ENCODE measurements at regions not wholly inside any gene's neighbourhood (a gene's known extent, or its start where the extent isn't known, plus 50 kb on each side); places are given as distances from the start of the nearest gene placed in this dataset.

GRCh38 chr5:73264631-73265030 is 91.6 kb downstream of the TMEM174 start:
- FAIRE-seq = no peak
- no peak for TF ChIP-seq GATA2 (IDR thresholded peaks at IDR 0.05; ENCODE audit: insufficient read depth, insufficient read length, low read depth, low read length)
- no peak for TF ChIP-seq POLR2AphosphoS5 (IDR thresholded peaks at IDR 0.05; ENCODE audit: insufficient read depth, low read depth, low read length)
- TF ChIP-seq MAX (IDR thresholded peaks at IDR 0.05; ENCODE audit: insufficient read depth, insufficient read length) = no peak
- no peak for TF ChIP-seq EZH2 (IDR thresholded peaks at IDR 0.05; ENCODE audit: borderline replicate concordance, low read depth, low read length, severe bottlenecking)
- TF ChIP-seq FOS (IDR thresholded peaks at IDR 0.05; ENCODE audit: borderline replicate concordance, insufficient read depth, low read length) = no peak
- no peak for TF ChIP-seq MYC (IDR thresholded peaks at IDR 0.05; ENCODE audit: low read depth, low read length)
- ChIA-PET POLR2A (no interaction called here), CTCF (interaction anchor here (1.2 to 2.6 kb wide), 4 partner anchors 10 to 46 kb away, joined by 3 to 8 read pairs (median 4); no protein-coding TSS in a partner anchor)
- Histone ChIP-seq H3K9me1 (replicated peaks; ENCODE audit: control insufficient read depth, extremely low read depth, insufficient read depth, low read length) (no peaks in the 10 kb centered on the region), H4K20me1 (replicated peaks; ENCODE audit: control insufficient read depth, extremely low read depth, insufficient read depth, low read length) (no peaks in the 10 kb centered on the region), H3K9me3 (replicated peaks; ENCODE audit: control insufficient read depth, insufficient read depth, low read length) (no peaks in the 10 kb centered on the region), H3K4me3 (replicated peaks in 1 of 3; ENCODE audit: insufficient read depth in 1 of 3, low read depth in 1 of 3, low read length in 3 of 3) (no peak overlapping the region), H3K27ac (ENCODE audit: insufficient read depth, low read depth, low read length) (no peak overlapping the region), H2AFZ (ENCODE audit: low read depth, low read length) (no peak overlapping the region), H3K36me3 (ENCODE audit: control insufficient read depth in 2 of 2, extremely low read depth in 1 of 2, insufficient read depth in 2 of 2, low read length in 2 of 2) (no peaks in the 10 kb centered on the region), H3K79me2 (ENCODE audit: control insufficient read depth, insufficient read depth, low read length) (no peaks in the 10 kb centered on the region), H3K4me2 (ENCODE audit: insufficient read depth, low read length) (no peak overlapping the region), H3K4me1 (ENCODE audit: control insufficient read depth, extremely low read depth, insufficient read depth, low read length) (no peaks in the 10 kb centered on the region), H3K27me3 (ENCODE audit: control insufficient read depth in 2 of 2, insufficient read depth in 2 of 2, low read length in 2 of 2) (peaks cover 76 to 84% of the 10 kb centered on the region in 2 experiments), H3K9ac (replicated peaks; ENCODE audit: extremely low read depth, insufficient read depth, low read length) (no peak overlapping the region)
- no peak for DNase-seq (ENCODE audit: low read depth, low spot score)
- no TSS peak for BruUV-seq (replicated peaks)
- intact Hi-C loops (cut with micrococcal nuclease) = no loop called here
- dilution Hi-C loops (cut with MboI; ENCODE audit: extremely low pct_ligation_motif_present, low sequenced_read_pairs) = no loop called here

GRCh38 chr5:73263001-73263710 is 90.2 kb downstream of the TMEM174 start:
- dilution Hi-C loops (cut with MboI; ENCODE audit: extremely low pct_ligation_motif_present, low sequenced_read_pairs) = no loop called here
- H3K79me2 ChIP-seq (ENCODE audit: control insufficient read depth, insufficient read depth, low read length) = no peaks in the 10 kb centered on the region
- no peaks in the 10 kb centered on the region for H3K9me3 ChIP-seq (replicated peaks; ENCODE audit: control insufficient read depth, insufficient read depth, low read length)
- H3K4me1 ChIP-seq (ENCODE audit: control insufficient read depth, extremely low read depth, insufficient read depth, low read length) = no peaks in the 10 kb centered on the region
- no peaks in the 10 kb centered on the region for H3K9me1 ChIP-seq (replicated peaks; ENCODE audit: control insufficient read depth, extremely low read depth, insufficient read depth, low read length)
- DNase-seq (ENCODE audit: low read depth, low spot score) (no peak), FAIRE-seq (no peak)
- no peak overlapping the region for H3K4me3 ChIP-seq (replicated peaks in 1 of 3; ENCODE audit: insufficient read depth in 1 of 3, low read depth in 1 of 3, low read length in 3 of 3)
- H4K20me1 ChIP-seq (replicated peaks; ENCODE audit: control insufficient read depth, extremely low read depth, insufficient read depth, low read length) = no peaks in the 10 kb centered on the region
- H3K9ac ChIP-seq (replicated peaks; ENCODE audit: extremely low read depth, insufficient read depth, low read length) = no peak overlapping the region
- peaks cover 71 to 73% of the 10 kb centered on the region in 2 experiments for H3K27me3 ChIP-seq (ENCODE audit: control insufficient read depth in 2 of 2, insufficient read depth in 2 of 2, low read length in 2 of 2)
- no peak for TF ChIP-seq JUN (IDR thresholded peaks at IDR 0.05; ENCODE audit: borderline replicate concordance, insufficient read depth, insufficient read length, low read depth)
- TF ChIP-seq MAX (IDR thresholded peaks at IDR 0.05; ENCODE audit: insufficient read depth, insufficient read length) = no peak
- TF ChIP-seq POLR2AphosphoS5 (IDR thresholded peaks at IDR 0.05; ENCODE audit: insufficient read depth, low read depth, low read length) = no peak
- no peak for TF ChIP-seq GATA2 (IDR thresholded peaks at IDR 0.05; ENCODE audit: insufficient read depth, insufficient read length, low read depth, low read length)
- TF ChIP-seq POLR2A (IDR thresholded peaks at IDR 0.05; ENCODE audit: low read depth, low read length) = no peak
- no peak for TF ChIP-seq EZH2 (IDR thresholded peaks at IDR 0.05; ENCODE audit: borderline replicate concordance, low read depth, low read length, severe bottlenecking)
- no peak for TF ChIP-seq MYC (IDR thresholded peaks at IDR 0.05; ENCODE audit: low read depth, low read length)
- no peak for TF ChIP-seq CTCF (IDR thresholded peaks at IDR 0.05; ENCODE audit: extremely low read depth in 1 of 2, insufficient read depth in 1 of 2, low read depth in 1 of 2, low read length in 2 of 2)
- TF ChIP-seq FOS (IDR thresholded peaks at IDR 0.05; ENCODE audit: borderline replicate concordance, insufficient read depth, low read length) = no peak
- H2AFZ ChIP-seq (ENCODE audit: low read depth, low read length) = no peak overlapping the region
- no TSS peak for BruUV-seq (replicated peaks)
- no peaks in the 10 kb centered on the region for H3K36me3 ChIP-seq (ENCODE audit: control insufficient read depth in 2 of 2, extremely low read depth in 1 of 2, insufficient read depth in 2 of 2, low read length in 2 of 2)
- intact Hi-C loops (cut with micrococcal nuclease) = no loop called here
- no peak overlapping the region for H3K27ac ChIP-seq (ENCODE audit: insufficient read depth, low read depth, low read length)
- CTCF ChIA-PET = interaction anchor here (1.2 to 2.6 kb wide), 2 partner anchors 12 to 19 kb away, joined by 3 to 8 read pairs; no protein-coding TSS in a partner anchor
- POLR2A ChIA-PET = no interaction called here
- no peak overlapping the region for H3K4me2 ChIP-seq (ENCODE audit: insufficient read depth, low read length)
